A673 (cell line): ENCODE measurements at regions not wholly inside any gene's neighbourhood (a gene's known extent, or its start where the extent isn't known, plus 50 kb on each side); places are given as distances from the start of the nearest gene placed in this dataset.

Experiments
- EZH2 ChIP-seq: fragments of 200-600 bp; sonication (generic); IDR thresholded peaks from 2 replicates; pipeline ENCODE4 v1.6.1; 2017; ENCODE audit warnings: borderline replicate concordance, low read depth, mild to moderate bottlenecking, mixed read lengths, antibody characterized with exemption, low read length; ENCODE audit not compliant: poor library complexity, severe bottlenecking
- TF ChIP-seq, protein P1 (sequence below): fragments of 300-800, 200-600 bp; sonication (generic); conservative IDR thresholded peaks from 2 replicates; pipeline ENCODE4 v1.5.1; 2017; ENCODE audit warnings: low read depth, mild to moderate bottlenecking, antibody characterized with exemption, low read length, moderate library complexity, mixed read lengths

DNA sequence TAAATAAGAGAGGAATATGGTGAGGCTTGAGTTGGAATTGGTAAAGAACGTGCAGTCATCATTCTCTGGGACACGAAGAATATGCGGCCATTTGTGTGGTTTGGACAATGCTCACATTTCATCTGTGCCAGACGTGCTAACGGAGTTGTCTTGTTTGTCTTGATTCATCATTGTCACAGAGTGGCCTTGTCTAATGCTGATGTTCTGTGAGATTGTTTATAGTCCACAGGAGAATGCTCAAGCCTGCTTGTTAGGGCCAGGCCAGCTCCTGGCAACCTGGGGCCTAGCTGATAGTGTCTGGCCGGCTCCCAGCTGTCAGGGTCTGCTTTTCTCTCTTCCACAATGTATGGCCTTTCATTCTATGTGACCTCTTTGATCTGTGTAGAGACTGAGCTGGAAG is 384.7 kb downstream of the EDEM1 start:
- TF ChIP-seq, protein P1, sequence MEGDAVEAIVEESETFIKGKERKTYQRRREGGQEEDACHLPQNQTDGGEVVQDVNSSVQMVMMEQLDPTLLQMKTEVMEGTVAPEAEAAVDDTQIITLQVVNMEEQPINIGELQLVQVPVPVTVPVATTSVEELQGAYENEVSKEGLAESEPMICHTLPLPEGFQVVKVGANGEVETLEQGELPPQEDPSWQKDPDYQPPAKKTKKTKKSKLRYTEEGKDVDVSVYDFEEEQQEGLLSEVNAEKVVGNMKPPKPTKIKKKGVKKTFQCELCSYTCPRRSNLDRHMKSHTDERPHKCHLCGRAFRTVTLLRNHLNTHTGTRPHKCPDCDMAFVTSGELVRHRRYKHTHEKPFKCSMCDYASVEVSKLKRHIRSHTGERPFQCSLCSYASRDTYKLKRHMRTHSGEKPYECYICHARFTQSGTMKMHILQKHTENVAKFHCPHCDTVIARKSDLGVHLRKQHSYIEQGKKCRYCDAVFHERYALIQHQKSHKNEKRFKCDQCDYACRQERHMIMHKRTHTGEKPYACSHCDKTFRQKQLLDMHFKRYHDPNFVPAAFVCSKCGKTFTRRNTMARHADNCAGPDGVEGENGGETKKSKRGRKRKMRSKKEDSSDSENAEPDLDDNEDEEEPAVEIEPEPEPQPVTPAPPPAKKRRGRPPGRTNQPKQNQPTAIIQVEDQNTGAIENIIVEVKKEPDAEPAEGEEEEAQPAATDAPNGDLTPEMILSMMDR, result no peak
- no peak for TF ChIP-seq EZH2
